HG03095 (cell line): ENCODE measurements at regions not wholly inside any gene's neighbourhood (a gene's known extent, or its start where the extent isn't known, plus 50 kb on each side); places are given as distances from the start of the nearest gene placed in this dataset.

Experiments
- ATAC-seq: cut with Tn5 transposase; IDR thresholded peaks from one replicate; pipeline ENCODE4 v1.9.1; 2021; ENCODE audit warnings: moderate library complexity; ENCODE audit not compliant: unreplicated experiment

- no peak for ATAC-seq
Observed at GRCh38 chr5:141778683-141779082, 96.7 kb upstream of the ARAP3 start.

GRCh38 chr5:141778206-141778605 is 96.2 kb upstream of the ARAP3 start:
- ATAC-seq: no peak

- ATAC-seq: no peak
Observed at GRCh38 chr5:141777711-141778110, 95.7 kb upstream of the ARAP3 start.

GRCh38 chr5:141777130-141777529 is 95.1 kb upstream of the ARAP3 start:
- no peak for ATAC-seq

GRCh38 chr5:141773779-141774562 is 91.9 kb upstream of the ARAP3 start:
- no peak for ATAC-seq

- no peak for ATAC-seq
Observed at GRCh38 chr5:141772281-141772680, 90.3 kb upstream of the ARAP3 start.

- ATAC-seq: no peak
Observed at GRCh38 chr5:141771562-141771961, 89.5 kb upstream of the ARAP3 start.

GRCh38 chr5:141771031-141771430 is 89.0 kb upstream of the ARAP3 start:
- no peak for ATAC-seq

GRCh38 chr5:141769671-141770070 is 87.6 kb upstream of the ARAP3 start:
- ATAC-seq: no peak

- no peak for ATAC-seq
Observed at GRCh38 chr5:141767671-141768070, 85.6 kb upstream of the ARAP3 start.

- ATAC-seq: no peak
Observed at GRCh38 chr5:141765896-141766551, 84.0 kb upstream of the ARAP3 start.

GRCh38 chr5:141763541-141763940 is 81.5 kb upstream of the ARAP3 start:
- ATAC-seq: no peak

GRCh38 chr5:141762790-141763368 is 80.8 kb upstream of the ARAP3 start:
- no peak for ATAC-seq

- no peak for ATAC-seq
Observed at GRCh38 chr5:141762316-141762715, 80.3 kb upstream of the ARAP3 start.

- no peak for ATAC-seq
Observed at GRCh38 chr5:141760753-141761152, 78.7 kb upstream of the ARAP3 start.

- no peak for ATAC-seq
Observed at GRCh38 chr5:141760193-141760592, 78.2 kb upstream of the ARAP3 start.

GRCh38 chr5:141758310-141758998 is 76.4 kb upstream of the ARAP3 start:
- no peak for ATAC-seq

- no peak for ATAC-seq
Observed at GRCh38 chr5:141757402-141757801, 75.4 kb upstream of the ARAP3 start.

GRCh38 chr5:141756196-141756595 is 74.2 kb upstream of the ARAP3 start:
- no peak for ATAC-seq

GRCh38 chr5:141753971-141754713 is 72.1 kb upstream of the ARAP3 start:
- no peak for ATAC-seq
